ENCODE measurements at regions not wholly inside any gene's neighbourhood (a gene's known extent, or its start where the extent isn't known, plus 50 kb on each side); places are given as distances from the start of the nearest gene placed in this dataset.
"Not testable (repeated sequence)": the region's sequence is repeated elsewhere in the genome, so short reads cannot be mapped to it uniquely, and the experiment has no call there.

DNA sequence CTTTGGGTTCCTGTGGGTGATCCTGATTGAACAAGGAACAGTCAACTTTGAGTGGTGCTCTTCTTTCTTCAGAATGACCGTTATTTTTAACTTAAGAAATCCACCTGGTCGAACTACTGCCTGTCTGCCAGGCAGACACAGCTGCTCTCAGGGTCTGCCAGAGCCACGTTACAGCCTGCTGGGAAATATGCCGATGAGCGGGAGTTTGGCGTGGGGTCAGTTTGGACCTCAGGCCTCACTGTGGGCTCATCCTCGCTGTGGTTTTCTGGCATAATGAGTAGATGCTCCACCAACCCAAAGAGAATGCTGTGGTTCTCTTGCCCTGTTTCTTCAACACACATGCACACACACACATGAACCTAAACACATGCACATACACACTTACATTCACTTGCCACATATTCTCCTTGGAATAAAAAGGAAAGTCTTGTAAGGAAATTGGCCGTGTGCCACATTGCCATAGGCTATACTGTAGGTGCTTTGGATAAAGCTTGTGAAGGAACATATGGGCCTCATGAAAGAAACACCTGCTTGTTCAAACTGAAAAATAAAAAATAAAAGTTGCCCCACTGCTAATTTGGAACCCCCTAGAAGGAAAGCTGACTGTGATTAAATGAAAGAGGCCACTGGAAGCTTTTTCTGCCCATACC, 598.7 kb upstream of the KLF12 start:
- 83% methylated on average over 7 of the region's 8 CpGs for WGBS
- peaks cover 0 to 4% (median 0%) of the 10 kb centered on the region in 4 donors for H3K4me1 ChIP-seq
- no peak for DNase-seq (ENCODE audit: extremely low spot score)
- intact Hi-C loops (cut with DNase I), result no loop called here
- H3K27ac ChIP-seq (replicated peaks in 1 of 4), result no peak overlapping the region
- no peak overlapping the region for H3K4me3 ChIP-seq
- TF ChIP-seq POLR2A (IDR thresholded peaks at IDR 0.05; ENCODE audit: low read depth), result no peak
- TF ChIP-seq POLR2AphosphoS5 (IDR thresholded peaks at IDR 0.05), result no peak
- TF ChIP-seq, protein P1, sequence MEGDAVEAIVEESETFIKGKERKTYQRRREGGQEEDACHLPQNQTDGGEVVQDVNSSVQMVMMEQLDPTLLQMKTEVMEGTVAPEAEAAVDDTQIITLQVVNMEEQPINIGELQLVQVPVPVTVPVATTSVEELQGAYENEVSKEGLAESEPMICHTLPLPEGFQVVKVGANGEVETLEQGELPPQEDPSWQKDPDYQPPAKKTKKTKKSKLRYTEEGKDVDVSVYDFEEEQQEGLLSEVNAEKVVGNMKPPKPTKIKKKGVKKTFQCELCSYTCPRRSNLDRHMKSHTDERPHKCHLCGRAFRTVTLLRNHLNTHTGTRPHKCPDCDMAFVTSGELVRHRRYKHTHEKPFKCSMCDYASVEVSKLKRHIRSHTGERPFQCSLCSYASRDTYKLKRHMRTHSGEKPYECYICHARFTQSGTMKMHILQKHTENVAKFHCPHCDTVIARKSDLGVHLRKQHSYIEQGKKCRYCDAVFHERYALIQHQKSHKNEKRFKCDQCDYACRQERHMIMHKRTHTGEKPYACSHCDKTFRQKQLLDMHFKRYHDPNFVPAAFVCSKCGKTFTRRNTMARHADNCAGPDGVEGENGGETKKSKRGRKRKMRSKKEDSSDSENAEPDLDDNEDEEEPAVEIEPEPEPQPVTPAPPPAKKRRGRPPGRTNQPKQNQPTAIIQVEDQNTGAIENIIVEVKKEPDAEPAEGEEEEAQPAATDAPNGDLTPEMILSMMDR (IDR thresholded peaks at IDR 0.05), result no peak
- no peak for TF ChIP-seq EP300 (IDR thresholded peaks at IDR 0.05)
- no peaks in the 10 kb centered on the region for H3K27me3 ChIP-seq
- H3K9me3 ChIP-seq, result no peaks in the 10 kb centered on the region
- H3K36me3 ChIP-seq, result no peaks in the 10 kb centered on the region

DNA sequence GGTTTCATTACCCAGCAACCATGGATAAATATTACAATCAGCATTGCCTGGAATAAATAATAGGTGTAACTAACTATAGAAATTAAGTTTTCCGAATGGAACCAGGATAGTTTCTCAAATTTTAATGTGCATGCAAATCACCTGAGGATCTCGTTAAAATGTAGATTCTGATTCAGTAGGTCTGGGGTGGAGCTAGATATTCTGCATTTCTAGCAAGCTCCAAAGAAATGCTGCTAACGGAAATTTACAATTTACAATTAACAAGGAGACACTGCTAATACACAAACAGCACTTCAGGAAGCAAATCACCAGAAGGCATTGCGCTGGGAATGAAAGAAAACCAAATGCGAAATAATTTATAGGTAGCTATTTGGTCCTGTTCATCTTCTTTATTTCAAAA, 597.5 kb upstream of the KLF12 start:
- intact Hi-C loops (cut with DNase I), result no loop called here
- no peak for DNase-seq (ENCODE audit: extremely low spot score)
- H3K27ac ChIP-seq (replicated peaks in 1 of 4), result no peak overlapping the region

DNA sequence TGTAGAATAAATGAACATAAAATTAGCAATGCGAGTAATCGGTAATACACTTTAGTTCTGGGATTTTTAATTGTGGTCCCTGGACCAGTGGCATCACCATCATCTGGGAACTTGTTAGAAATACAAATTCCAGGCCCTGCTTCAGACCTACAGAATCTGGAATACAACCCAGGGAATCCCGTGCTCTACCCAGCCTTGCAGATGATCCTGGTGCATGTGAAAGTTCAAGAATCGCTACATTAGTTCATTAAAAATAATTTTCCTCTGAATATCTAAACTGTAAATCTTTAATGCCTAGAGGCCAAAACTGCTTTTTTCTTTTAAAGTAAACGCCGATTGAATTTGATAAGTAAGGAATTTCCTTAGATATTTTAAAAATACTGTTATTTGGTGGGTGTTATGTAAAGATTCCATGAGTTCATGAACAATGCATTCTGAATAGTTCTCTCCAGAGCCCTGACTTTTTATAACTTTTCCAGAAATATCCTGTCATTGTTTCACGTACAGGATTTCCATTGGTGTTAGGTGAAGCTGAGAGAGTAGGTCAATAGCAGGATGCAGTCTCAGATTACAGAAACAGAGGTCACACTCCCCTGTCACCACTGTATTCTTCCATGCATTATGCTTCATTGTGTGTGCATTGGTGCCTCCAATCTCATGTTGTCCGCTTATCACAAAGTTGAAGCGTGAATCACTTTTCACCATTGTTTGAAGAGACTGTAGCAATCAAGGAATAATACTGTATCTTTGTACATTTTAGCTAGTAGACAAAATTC, 596.5 kb upstream of the KLF12 start:
- Histone ChIP-seq H3K36me3 (no peaks in the 10 kb centered on the region), H3K27ac (replicated peaks in 1 of 4) (no peak overlapping the region), H3K9me3 (no peaks in the 10 kb centered on the region), H3K4me1 (peaks cover 0 to 4% (median 0%) of the 10 kb centered on the region in 4 donors), H3K4me3 (no peak overlapping the region), H3K27me3 (no peaks in the 10 kb centered on the region)
- intact Hi-C loops (cut with DNase I), result no loop called here
- WGBS, result 87% methylated on average over 9 of the region's 9 CpGs
- no peak for DNase-seq (ENCODE audit: extremely low spot score)
- TF ChIP-seq POLR2A (IDR thresholded peaks at IDR 0.05; ENCODE audit: low read depth) (no peak), POLR2AphosphoS5 (IDR thresholded peaks at IDR 0.05) (no peak)

More for the DNA sequence above, 597.5 kb upstream of the KLF12 start:
- TF ChIP-seq EP300 (IDR thresholded peaks at IDR 0.05), result no peak
- no peak for TF ChIP-seq POLR2AphosphoS5 (IDR thresholded peaks at IDR 0.05)
- no peak for TF ChIP-seq POLR2A (IDR thresholded peaks at IDR 0.05; ENCODE audit: low read depth)
- Histone ChIP-seq H3K4me3 (no peak overlapping the region), H3K36me3 (no peaks in the 10 kb centered on the region), H3K4me1 (peaks cover 0 to 4% (median 0%) of the 10 kb centered on the region in 4 donors), H3K27me3 (no peaks in the 10 kb centered on the region), H3K9me3 (no peaks in the 10 kb centered on the region)
- WGBS, result 91% methylated on average over 5 of the region's 5 CpGs

DNA sequence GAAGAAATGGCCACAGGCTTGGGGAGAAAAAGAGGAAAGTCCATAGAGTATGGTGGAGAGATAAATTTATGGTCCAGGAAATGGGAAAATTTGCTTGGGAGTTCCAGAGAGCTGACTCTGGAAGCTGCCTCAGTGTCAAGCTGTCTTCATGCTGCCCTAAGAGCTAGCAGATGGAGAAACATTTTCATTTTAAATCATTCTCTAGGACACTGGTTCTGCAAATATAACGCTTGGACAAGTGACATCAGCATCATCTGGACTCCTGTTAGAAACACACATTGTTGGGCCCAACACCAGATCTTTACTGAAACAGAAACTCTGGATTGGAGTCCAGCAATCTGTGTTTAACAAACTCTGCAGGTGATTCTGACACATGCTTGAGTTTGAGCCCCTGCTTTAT, 592.0 kb upstream of the KLF12 start:
- TF ChIP-seq, protein P1 (IDR thresholded peaks at IDR 0.05), result no peak
- TF ChIP-seq EP300 (IDR thresholded peaks at IDR 0.05) (no peak), POLR2A (IDR thresholded peaks at IDR 0.05; ENCODE audit: low read depth) (no peak), POLR2AphosphoS5 (IDR thresholded peaks at IDR 0.05) (no peak)
- WGBS, result 100% methylated on average over 1 of the region's 1 CpG
- Histone ChIP-seq H3K27ac (replicated peaks in 1 of 4) (no peak overlapping the region), H3K27me3 (no peaks in the 10 kb centered on the region), H3K36me3 (no peaks in the 10 kb centered on the region), H3K4me3 (no peak overlapping the region), H3K4me1 (peaks cover 0 to 1% (median 0%) of the 10 kb centered on the region in 4 donors), H3K9me3 (no peaks in the 10 kb centered on the region)
- peak; percentile 17 for DNase-seq (ENCODE audit: extremely low spot score)
- intact Hi-C loops (cut with DNase I), result no loop called here

DNA sequence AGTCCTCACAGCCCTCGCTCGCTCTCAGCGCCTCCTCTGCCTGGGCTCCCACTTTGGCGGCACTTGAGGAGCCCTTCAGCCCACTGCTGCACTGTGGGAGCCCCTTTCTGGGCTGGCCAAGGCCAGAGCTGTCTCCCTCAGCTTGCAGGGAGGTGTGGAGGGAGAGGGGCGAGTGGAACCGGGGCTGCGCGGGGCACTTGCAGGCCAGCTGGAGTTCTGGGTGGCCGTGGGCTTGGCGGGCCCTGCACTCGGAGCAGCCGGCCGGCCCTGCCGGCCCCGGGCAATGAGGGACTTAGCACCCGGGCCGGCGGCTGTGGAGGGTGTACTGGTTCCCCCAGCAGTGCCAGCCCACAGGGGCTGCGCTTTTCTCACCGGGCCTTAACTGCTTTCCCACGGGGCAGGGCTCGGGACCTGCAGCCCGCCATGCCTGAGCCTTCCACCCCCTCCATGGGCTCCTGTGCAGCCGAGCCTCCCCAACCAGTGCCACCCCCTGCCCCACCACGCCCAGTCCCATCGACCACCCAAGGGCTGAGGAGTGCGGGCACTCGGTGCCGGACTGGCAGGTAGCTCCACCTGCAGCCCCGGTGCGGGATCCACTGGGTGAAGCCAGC, 584.1 kb upstream of the KLF12 start:
- WGBS, result 95% methylated on average over 14 of the region's 31 CpGs
- H3K27me3 ChIP-seq; H3K4me3 ChIP-seq; H3K27ac ChIP-seq (replicated peaks in 1 of 4); H3K36me3 ChIP-seq; H3K9me3 ChIP-seq; intact Hi-C loops (cut with DNase I); H3K4me1 ChIP-seq; DNase-seq (ENCODE audit: extremely low spot score): not testable (repeated sequence)

DNA sequence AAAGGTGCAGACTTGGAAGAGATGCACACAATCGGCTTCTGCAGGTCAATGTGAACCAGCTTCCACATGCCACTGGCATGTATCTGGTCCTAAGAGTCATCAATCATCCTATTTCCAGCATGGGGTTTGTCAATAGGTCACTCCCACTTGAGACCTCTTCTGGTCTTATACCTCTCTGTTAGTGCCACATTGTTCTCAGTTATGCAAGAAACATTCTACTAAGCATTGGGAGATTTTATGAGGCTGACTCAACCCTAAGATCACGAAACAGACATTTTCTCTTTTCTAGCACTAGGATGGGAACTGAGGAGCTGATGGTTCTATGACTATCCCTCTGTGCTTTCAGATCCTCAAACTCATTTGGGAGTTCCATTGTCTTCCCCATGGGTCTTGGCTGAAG, 581.5 kb upstream of the KLF12 start:
- 85% methylated on average over 2 of the region's 2 CpGs for WGBS
- intact Hi-C loops (cut with DNase I), result no loop called here
- no peak for DNase-seq (ENCODE audit: extremely low spot score)
- Histone ChIP-seq H3K36me3 (no peaks in the 10 kb centered on the region), H3K27me3 (no peaks in the 10 kb centered on the region), H3K4me3 (no peak overlapping the region), H3K27ac (replicated peaks in 1 of 4) (no peak overlapping the region), H3K9me3 (peaks cover 0 to 3% (median 0%) of the 10 kb centered on the region in 4 donors), H3K4me1 (no peaks in the 10 kb centered on the region)
- TF ChIP-seq EP300 (IDR thresholded peaks at IDR 0.05) (no peak), POLR2AphosphoS5 (IDR thresholded peaks at IDR 0.05) (no peak), POLR2A (IDR thresholded peaks at IDR 0.05; ENCODE audit: low read depth) (no peak)
- TF ChIP-seq, protein P1 (IDR thresholded peaks at IDR 0.05), result no peak
